Parathyroid adenoma (tissue), 2 donors: ENCODE measurements at regions not wholly inside any gene's neighbourhood (a gene's known extent, or its start where the extent isn't known, plus 50 kb on each side); places are given as distances from the start of the nearest gene placed in this dataset.

Source experiments
- H2AFZ ChIP-seq: fragments of 300-600 bp; sonication (generic); one replicate; pipeline ENCODE4 v1.7.0; 2017; ENCODE audit warnings: antibody characterized with exemption, mild to moderate bottlenecking
- H3K27ac ChIP-seq: fragments of 300-600 bp; sonication (generic); one replicate; pipeline ENCODE4 v1.7.0; 2017
- H3K27me3 ChIP-seq: fragments of 300-600 bp; sonication (generic); one replicate; pipeline ENCODE4 v1.7.0; 2017; ENCODE audit warnings: low read length; ENCODE audit not compliant: control insufficient read depth, insufficient read depth
- H3K36me3 ChIP-seq: fragments of 300-600 bp; sonication (generic); one replicate; pipeline ENCODE4 v1.7.0; 2017; ENCODE audit warnings: low read length; ENCODE audit not compliant: control insufficient read depth, insufficient read depth
- H3K4me1 ChIP-seq: fragments of 300-600 bp; sonication (generic); one replicate; pipeline ENCODE4 v1.7.0; 2017; ENCODE audit warnings: control low read depth
- H3K4me2 ChIP-seq: fragments of 300-600 bp; sonication (generic); one replicate; pipeline ENCODE4 v1.7.0; 2017; ENCODE audit warnings: low read length
- H3K4me3 ChIP-seq: fragments of 300-600 bp; sonication (generic); one replicate; pipeline ENCODE4 v1.7.0; 2017; ENCODE audit warnings: low read depth, low read length
- H3K79me2 ChIP-seq: fragments of 300-600 bp; sonication (generic); one replicate; pipeline ENCODE4 v1.7.0; 2017; ENCODE audit warnings: control low read depth
- H3K9ac ChIP-seq: fragments of 300-600 bp; sonication (generic); one replicate; pipeline ENCODE4 v1.7.0; 2017; ENCODE audit warnings: mild to moderate bottlenecking
- H3K9me3 ChIP-seq: fragments of 300-600 bp; sonication (generic); one replicate; pipeline ENCODE4 v1.7.0; 2017; ENCODE audit warnings: low read length; ENCODE audit not compliant: control insufficient read depth
- CTCF ChIP-seq: fragments of 300-600 bp; sonication (generic); IDR thresholded peaks from one replicate; pipeline ENCODE4 v1.7.0; 2017; ENCODE audit warnings: antibody characterized with exemption, mild to moderate bottlenecking
- donor health status: primary hyperparathyroidism.

GRCh38 chr4:64022560-64022959 is 386.7 kb downstream of the TECRL start:
- Histone ChIP-seq H3K4me1 (no peaks in the 10 kb centered on the region), H3K4me3 (no peak overlapping the region), H3K27me3 (no peaks in the 10 kb centered on the region), H3K9me3 (peaks cover 3% of the 10 kb centered on the region), H3K9ac (no peak overlapping the region), H3K4me2 (no peak overlapping the region), H3K27ac (no peak overlapping the region), H3K79me2 (no peaks in the 10 kb centered on the region), H2AFZ (no peak overlapping the region), H3K36me3 (no peaks in the 10 kb centered on the region)
- no peak for TF ChIP-seq CTCF

- Histone ChIP-seq H3K27me3 (no peaks in the 10 kb centered on the region), H3K4me1 (no peaks in the 10 kb centered on the region), H3K9me3 (peaks cover 3% of the 10 kb centered on the region), H2AFZ (no peak overlapping the region), H3K27ac (no peak overlapping the region), H3K36me3 (no peaks in the 10 kb centered on the region), H3K4me2 (no peak overlapping the region), H3K4me3 (no peak overlapping the region), H3K9ac (no peak overlapping the region), H3K79me2 (no peaks in the 10 kb centered on the region)
- no peak for TF ChIP-seq CTCF
Measured at GRCh38 chr4:64016893-64017292, 392.4 kb downstream of the TECRL start.

- Histone ChIP-seq H3K79me2 (no peaks in the 10 kb centered on the region), H3K9me3 (no peaks in the 10 kb centered on the region), H2AFZ (no peak overlapping the region), H3K36me3 (no peaks in the 10 kb centered on the region), H3K27ac (no peak overlapping the region), H3K4me1 (no peaks in the 10 kb centered on the region), H3K4me3 (no peak overlapping the region), H3K27me3 (no peaks in the 10 kb centered on the region), H3K4me2 (no peak overlapping the region), H3K9ac (no peak overlapping the region)
- no peak for TF ChIP-seq CTCF
Measured at GRCh38 chr4:64014647-64015046, 394.6 kb downstream of the TECRL start.

GRCh38 chr4:64001229-64001898 is 407.9 kb downstream of the TECRL start:
- Histone ChIP-seq H3K27me3 (no peaks in the 10 kb centered on the region), H3K79me2 (no peaks in the 10 kb centered on the region), H3K4me3 (no peak overlapping the region), H3K9ac (no peak overlapping the region), H3K4me1 (no peaks in the 10 kb centered on the region), H3K27ac (no peak overlapping the region), H2AFZ (no peak overlapping the region), H3K4me2 (no peak overlapping the region), H3K36me3 (no peaks in the 10 kb centered on the region), H3K9me3 (no peaks in the 10 kb centered on the region)
- no peak for TF ChIP-seq CTCF

- no peak overlapping the region for H2AFZ ChIP-seq
- no peaks in the 10 kb centered on the region for H3K79me2 ChIP-seq
- H3K9me3 ChIP-seq: no peaks in the 10 kb centered on the region
- H3K27me3 ChIP-seq: no peaks in the 10 kb centered on the region
- H3K4me1 ChIP-seq: no peaks in the 10 kb centered on the region
- no peak overlapping the region for H3K9ac ChIP-seq
- H3K4me3 ChIP-seq: no peak overlapping the region
- no peak overlapping the region for H3K27ac ChIP-seq
- no peaks in the 10 kb centered on the region for H3K36me3 ChIP-seq
- H3K4me2 ChIP-seq: no peak overlapping the region
- no peak for TF ChIP-seq CTCF
Measured at GRCh38 chr4:64000241-64000640, 409.0 kb downstream of the TECRL start.
